H1 (cell line): ENCODE measurements at regions not wholly inside any gene's neighbourhood (a gene's known extent, or its start where the extent isn't known, plus 50 kb on each side); places are given as distances from the start of the nearest gene placed in this dataset.

Source experiments
- CTCF ChIA-PET: fragments of 300-600 bp; sonication (Branson Sonifier 250); formaldehyde crosslinking; loops from one replicate; lab custom pipeline; 2021; ENCODE audit not compliant: partially characterized antibody; lab: Charles Lee
- POLR2A ChIA-PET: fragments of 300-600 bp; sonication (Branson Sonifier 250); formaldehyde crosslinking; loops from one replicate; lab custom pipeline; 2021; ENCODE audit warnings: inconsistent platforms; ENCODE audit not compliant: partially characterized antibody; lab: Charles Lee
- DNase-seq, 2 experiments: peaks; one replicate each; pipeline versions ENCODE4 v3.0.0 to v3.0.0-alpha.2; 2010 to 2022; ENCODE audit warnings: low spot score in 2 of 2, low read depth in 1 of 2, mixed read lengths in 1 of 2
- FAIRE-seq: peaks from 2 replicates; lab custom pipeline; 2011; peaks lifted over from hg19 to GRCh38; lab: Jason Lieb, UNC
- H2AFZ ChIP-seq: 2 replicates; pipeline ENCODE4 v1.8.1; 2012; ENCODE audit warnings: low read length, inconsistent platforms
- H2AK5ac ChIP-seq: 2 replicates; pipeline ENCODE4 v1.6.1; 2013; ENCODE audit warnings: low read depth, low read length
- H2BK120ac ChIP-seq: replicated peaks from 2 replicates; pipeline ENCODE3; 2013; ENCODE audit warnings: low read depth, low read length, inconsistent platforms
- H2BK12ac ChIP-seq: 2 replicates; pipeline ENCODE4 v1.6.1; 2013; ENCODE audit warnings: low read depth, low read length
- H2BK15ac ChIP-seq: 2 replicates; pipeline ENCODE4 v1.6.1; 2013; ENCODE audit warnings: low read length
- H2BK20ac ChIP-seq: 2 replicates; pipeline ENCODE4 v1.6.1; 2013; ENCODE audit warnings: low read length
- H2BK5ac ChIP-seq: 2 replicates; pipeline ENCODE4 v1.6.1; 2013; ENCODE audit warnings: low read depth, low read length
- H3K14ac ChIP-seq: 2 replicates; pipeline ENCODE4 v1.6.1; 2013; ENCODE audit warnings: inconsistent platforms; ENCODE audit not compliant: insufficient read length
- H3K18ac ChIP-seq: 2 replicates; pipeline ENCODE4 v1.6.1; 2013; ENCODE audit warnings: low read length; ENCODE audit errors: extremely low read depth
- H3K23ac ChIP-seq: 2 replicates; pipeline ENCODE4 v1.6.1; 2013; ENCODE audit warnings: inconsistent platforms; ENCODE audit not compliant: insufficient read length
- H3K23me2 ChIP-seq: 2 replicates; pipeline ENCODE4 v1.6.1; 2013; ENCODE audit warnings: low read depth, low read length
- H3K27ac ChIP-seq: 2 replicates; pipeline ENCODE4 v1.6.1; 2011; ENCODE audit warnings: low read depth, low read length, inconsistent platforms
- H3K27me3 ChIP-seq, 4 experiments: replicated peaks in 1 of 4; 1 replicate in 1 of 4; 2 replicates in 3 of 4; pipeline versions ENCODE4 v1.6.1 to v1.8.1; 2011 to 2013; ENCODE audit warnings: low read length in 3 of 4, mild to moderate bottlenecking in 3 of 4, inconsistent platforms in 2 of 4, mixed read lengths in 2 of 4, moderate library complexity in 1 of 4; ENCODE audit not compliant: control insufficient read depth in 3 of 4, insufficient read depth in 3 of 4; ENCODE audit errors: extremely low read depth in 1 of 4
- H3K36me3 ChIP-seq, 4 experiments: 2 replicates each; pipeline versions ENCODE4 v1.6.1 to v1.8.1; 2011 to 2013; ENCODE audit warnings: mild to moderate bottlenecking in 4 of 4, low read length in 3 of 4, moderate library complexity in 2 of 4, control low read depth in 1 of 4, inconsistent platforms in 1 of 4; ENCODE audit not compliant: insufficient read depth in 4 of 4, control insufficient read depth in 2 of 4
- H3K4ac ChIP-seq: replicated peaks from 2 replicates; pipeline ENCODE3; 2013; ENCODE audit warnings: low read length, low read depth, mixed read lengths, inconsistent platforms; ENCODE audit not compliant: insufficient read length
- H3K4me1 ChIP-seq, 4 experiments: replicated peaks in 1 of 4; 1 replicate in 1 of 4; 2 replicates in 3 of 4; pipeline versions ENCODE4 v1.6.1 to v1.8.1; 2011 to 2013; ENCODE audit warnings: low read length in 3 of 4, inconsistent platforms in 2 of 4, mixed read lengths in 1 of 4; ENCODE audit not compliant: insufficient read depth in 4 of 4, control insufficient read depth in 3 of 4
- H3K4me2 ChIP-seq, 2 experiments: 2 replicates each; pipeline versions ENCODE4 v1.6.1 to v1.8.1; 2011 to 2013; ENCODE audit warnings: low read depth in 2 of 2, low read length in 2 of 2, control low read depth in 1 of 2, inconsistent platforms in 1 of 2, mild to moderate bottlenecking in 1 of 2; ENCODE audit not compliant: insufficient read depth in 1 of 2
- H3K4me3 ChIP-seq, 4 experiments: fragments of 200-600, 300-600 bp in 1 of 4; sonication (generic), shearing (Covaris generic), sonication (Bioruptor Twin) in 1 of 4; 2 replicates each; pipeline versions ENCODE4 v1.5.1 to v1.8.1; 2011 to 2016; ENCODE audit warnings: low read length in 4 of 4, low read depth in 3 of 4, control low read depth in 2 of 4, inconsistent platforms in 2 of 4, mild to moderate bottlenecking in 2 of 4, mixed read lengths in 1 of 4, moderate library complexity in 1 of 4; ENCODE audit not compliant: insufficient read depth in 2 of 4; ENCODE audit errors: extremely low read depth in 1 of 4
- H3K56ac ChIP-seq: replicated peaks from 2 replicates; pipeline ENCODE3; 2013; ENCODE audit warnings: low read depth, mild to moderate bottlenecking, mixed read lengths, low read length, inconsistent platforms; ENCODE audit not compliant: insufficient read length
- H3K79me1 ChIP-seq: 2 replicates; pipeline ENCODE4 v1.6.1; 2013; ENCODE audit warnings: low read depth, low read length, control low read depth
- H3K79me2 ChIP-seq, 2 experiments: 2 replicates each; pipeline versions ENCODE4 v1.6.1 to v1.8.1; 2012 to 2013; ENCODE audit warnings: low read length in 2 of 2, mild to moderate bottlenecking in 2 of 2, inconsistent platforms in 1 of 2; ENCODE audit not compliant: insufficient read depth in 2 of 2, control insufficient read depth in 1 of 2
- H3K9ac ChIP-seq, 4 experiments: replicated peaks in 1 of 4; 1 replicate in 1 of 4; 2 replicates in 3 of 4; pipeline versions ENCODE4 v1.6.1 to v1.8.1; 2011 to 2013; ENCODE audit warnings: low read depth in 3 of 4, low read length in 3 of 4, control low read depth in 2 of 4, mild to moderate bottlenecking in 2 of 4, moderate library complexity in 2 of 4, inconsistent platforms in 1 of 4; ENCODE audit errors: extremely low read depth in 1 of 4
- H3K9me3 ChIP-seq, 2 experiments: 2 replicates each; pipeline versions ENCODE4 v1.6.1 to v1.8.1; 2012 to 2013; ENCODE audit warnings: mild to moderate bottlenecking in 2 of 2, moderate library complexity in 2 of 2, control low read depth in 1 of 2, inconsistent platforms in 1 of 2, low read depth in 1 of 2, low read length in 1 of 2, mixed read lengths in 1 of 2; ENCODE audit not compliant: insufficient read depth in 2 of 2
- H4K20me1 ChIP-seq, 2 experiments: replicated peaks in 1 of 2; 2 replicates each; pipeline versions ENCODE3 to v1.8.1; 2011 to 2013; ENCODE audit warnings: inconsistent platforms in 2 of 2, low read length in 2 of 2, mild to moderate bottlenecking in 1 of 2; ENCODE audit not compliant: insufficient read depth in 2 of 2, control insufficient read depth in 1 of 2
- H4K5ac ChIP-seq: 2 replicates; pipeline ENCODE4 v1.6.1; 2013; ENCODE audit warnings: low read length, low read depth, mixed read lengths, inconsistent platforms; ENCODE audit not compliant: insufficient read length
- H4K8ac ChIP-seq: 2 replicates; pipeline ENCODE4 v1.8.0; 2013; ENCODE audit warnings: mild to moderate bottlenecking, moderate library complexity, low read length, inconsistent platforms; ENCODE audit not compliant: insufficient read depth; ENCODE audit errors: extremely low read depth
- H4K91ac ChIP-seq: replicated peaks from 2 replicates; pipeline ENCODE3; 2013; ENCODE audit warnings: low read length, mixed read lengths, inconsistent platforms; ENCODE audit not compliant: insufficient read length
- CHD1 ChIP-seq: IDR thresholded peaks from 2 replicates; pipeline ENCODE4 v1.6.1; 2012; ENCODE audit warnings: low read depth, low read length, improper control_type of control experiment
- CTCF ChIP-seq, 3 experiments: IDR thresholded peaks; 1 replicate in 2 of 3; 2 replicates in 1 of 3; pipeline versions ENCODE4 v1.5.1 to v1.6.1; 2011; ENCODE audit warnings: low read length in 3 of 3, mild to moderate bottlenecking in 3 of 3, inconsistent platforms in 2 of 3, low read depth in 1 of 3, moderate library complexity in 1 of 3; ENCODE audit not compliant: insufficient read depth in 1 of 3; ENCODE audit errors: control extremely low read depth in 1 of 3
- E2F6 ChIP-seq: IDR thresholded peaks from 2 replicates; pipeline ENCODE4 v1.6.1; 2012; ENCODE audit warnings: inconsistent platforms
- EP300 ChIP-seq, 2 experiments: IDR thresholded peaks; 1 replicate in 1 of 2; 2 replicates in 1 of 2; pipeline ENCODE4 v1.6.1; 2011 to 2012; ENCODE audit warnings: low read depth in 2 of 2, low read length in 2 of 2, mild to moderate bottlenecking in 2 of 2, borderline replicate concordance in 1 of 2, inconsistent platforms in 1 of 2, moderate library complexity in 1 of 2
- EZH2 ChIP-seq: fragments of 200-600 bp; sonication (generic); IDR thresholded peaks from 2 replicates; pipeline ENCODE4 v1.7.1; 2012; ENCODE audit warnings: low read depth, mild to moderate bottlenecking, moderate library complexity, low read length, inconsistent platforms; ENCODE audit not compliant: severe bottlenecking
- HDAC2 ChIP-seq, 2 experiments: fragments of 300-600 bp in 1 of 2; sonication (generic) in 1 of 2; IDR thresholded peaks; 2 replicates each; pipeline ENCODE4 v1.6.1; 2011 to 2012; ENCODE audit warnings: low read depth in 2 of 2, low read length in 2 of 2, mild to moderate bottlenecking in 2 of 2, moderate library complexity in 2 of 2, borderline replicate concordance in 1 of 2, inconsistent platforms in 1 of 2
- NRF1 ChIP-seq: IDR thresholded peaks from 2 replicates; pipeline ENCODE4 v1.6.1; 2011; ENCODE audit warnings: mild to moderate bottlenecking, low read depth, low read length, improper control_type of control experiment
- POLR2A ChIP-seq, 2 experiments: IDR thresholded peaks; 1 replicate in 1 of 2; 2 replicates in 1 of 2; pipeline ENCODE4 v1.6.1; 2011; ENCODE audit warnings: low read depth in 2 of 2, low read length in 2 of 2, mild to moderate bottlenecking in 2 of 2; ENCODE audit errors: control extremely low read depth in 1 of 2
- RAD21 ChIP-seq, 2 experiments: IDR thresholded peaks in 1 of 2; conservative IDR thresholded peaks in 1 of 2; 2 replicates each; pipeline ENCODE4 v1.6.1; 2011; ENCODE audit warnings: low read depth in 2 of 2, low read length in 2 of 2, improper control_type of control experiment in 1 of 2, inconsistent platforms in 1 of 2, mild to moderate bottlenecking in 1 of 2, moderate library complexity in 1 of 2
- SUZ12 ChIP-seq: fragments of 200-600 bp; sonication (generic); IDR thresholded peaks from 2 replicates; pipeline ENCODE4 v1.6.1; 2012; ENCODE audit warnings: mild to moderate bottlenecking, inconsistent platforms, low read length, moderate library complexity, mixed read lengths
- TBP ChIP-seq: IDR thresholded peaks from 2 replicates; pipeline ENCODE4 v1.6.1; 2011; ENCODE audit warnings: low read depth, low read length, improper control_type of control experiment

- Histone ChIP-seq H2BK15ac (no peak overlapping the region), H3K4me2 (no peak overlapping the region), H4K5ac (no peak overlapping the region), H3K14ac (no peak overlapping the region), H4K20me1 (no peaks in the 10 kb centered on the region), H2BK12ac (no peak overlapping the region), H3K4ac (no peak overlapping the region), H3K79me1 (no peaks in the 10 kb centered on the region), H3K27me3 (no peaks in the 10 kb centered on the region), H3K4me1 (no peaks in the 10 kb centered on the region), H2AK5ac (no peak overlapping the region), H3K27ac (no peak overlapping the region), H3K9ac (no peak overlapping the region), H2BK20ac (no peak overlapping the region), H3K56ac (no peak overlapping the region), H3K23ac (no peak overlapping the region), H2BK120ac (no peak overlapping the region), H2BK5ac (no peak overlapping the region), H3K23me2 (no peaks in the 10 kb centered on the region; the same call in 1 of the 2 replicates), H4K8ac (no peak overlapping the region), H4K91ac (no peak overlapping the region), H3K36me3 (no peaks in the 10 kb centered on the region), H2AFZ (no peak overlapping the region), H3K4me3 (no peak overlapping the region), H3K18ac (no peak overlapping the region), H3K79me2 (no peaks in the 10 kb centered on the region), H3K9me3 (no peaks in the 10 kb centered on the region)
- DNase-seq: no peak
- POLR2A ChIA-PET: no interaction called here
- FAIRE-seq: no peak
- no peak for TF ChIP-seq CTCF (IDR thresholded peaks at IDR 0.05; ENCODE audit: control extremely low read depth in 1 of 3, insufficient read depth in 1 of 3, low read depth in 1 of 3, low read length in 3 of 3)
- no peak for TF ChIP-seq CHD1
- no peak for TF ChIP-seq TBP
- no peak for TF ChIP-seq POLR2A (IDR thresholded peaks at IDR 0.05; ENCODE audit: control extremely low read depth in 1 of 2, low read depth in 2 of 2, low read length in 2 of 2)
- TF ChIP-seq EZH2: no peak
- TF ChIP-seq NRF1: no peak
- TF ChIP-seq RAD21 (IDR thresholded peaks at IDR 0.05 in 1 of 2, conservative IDR thresholded peaks at IDR 0.05 in 1 of 2; ENCODE audit: low read depth in 2 of 2, low read length in 2 of 2): no peak
- TF ChIP-seq SUZ12: no peak
- no peak for TF ChIP-seq EP300 (IDR thresholded peaks at IDR 0.05; ENCODE audit: borderline replicate concordance in 1 of 2, low read depth in 2 of 2, low read length in 2 of 2)
- no peak for TF ChIP-seq HDAC2 (IDR thresholded peaks at IDR 0.05; ENCODE audit: borderline replicate concordance in 1 of 2, low read depth in 2 of 2, low read length in 2 of 2)
- TF ChIP-seq E2F6: no peak
- CTCF ChIA-PET: interaction anchor here (1.1 kb wide), 2 partner anchors 14 to 123 kb away, joined by 3 read pairs; no protein-coding TSS in a partner anchor
These were observed 526.6 kb upstream of the PKDCC start for GRCh38 chr2:41521211-41521610.
